HEK293 (cell line): ENCODE measurements at regions not wholly inside any gene's neighbourhood (a gene's known extent, or its start where the extent isn't known, plus 50 kb on each side); places are given as distances from the start of the nearest gene placed in this dataset.

Experiments
- CTCF ChIA-PET: fragments of 350-600 bp; formaldehyde crosslinking; extraction: SDS; loops from one replicate; lab custom pipeline; 2021; ENCODE audit warnings: antibody characterized with exemption; lab: Yijun Ruan, JAX
- POLR2A ChIA-PET: fragments of 300-600 bp; formaldehyde crosslinking; extraction: SDS; loops from one replicate; lab custom pipeline; 2020; ENCODE audit warnings: antibody characterized with exemption, inconsistent platforms; lab: Yijun Ruan, JAX
- H3K27ac ChIP-seq: fragments of 200-500 bp; sonication (Bioruptor generic); 2 replicates; pipeline ENCODE4 v1.5.1; 2014; ENCODE audit warnings: low read depth, low read length, control low read depth, inconsistent platforms; ENCODE audit errors: extremely low read depth
- H3K36me3 ChIP-seq, 2 experiments: fragments of 200-500 bp in 1 of 2; sonication (Bioruptor generic) in 1 of 2; 1 replicate in 1 of 2; 2 replicates in 1 of 2; pipeline ENCODE4 v1.5.1; 2014 to 2017; ENCODE audit warnings: inconsistent platforms in 2 of 2, low read length in 2 of 2; ENCODE audit not compliant: control insufficient read depth in 2 of 2, insufficient read depth in 1 of 2
- H3K4me1 ChIP-seq: fragments of 200-500 bp; sonication (Bioruptor generic); 2 replicates; pipeline ENCODE4 v1.5.1; 2014; ENCODE audit warnings: mild to moderate bottlenecking, low read length, inconsistent platforms; ENCODE audit not compliant: control insufficient read depth, insufficient read depth
- H3K4me3 ChIP-seq: 2 replicates; pipeline ENCODE4 v1.5.1; 2011; ENCODE audit warnings: low read depth, mild to moderate bottlenecking, control low read depth, low read length, moderate library complexity
- H3K9me3 ChIP-seq: fragments of 200-500 bp; sonication (Bioruptor generic); 2 replicates; pipeline ENCODE4 v1.5.1; 2014; ENCODE audit warnings: low read depth, low read length, inconsistent platforms; ENCODE audit not compliant: control insufficient read depth, insufficient read depth
- HOXA7 ChIP-seq: sonication (generic); formaldehyde crosslinking; IDR thresholded peaks from 2 replicates; pipeline ENCODE4 v1.8.1; 2022; ENCODE audit warnings: missing genetic modification reagents, borderline replicate concordance
- INSM2 ChIP-seq: fragments of 450-650 bp; formaldehyde crosslinking; IDR thresholded peaks from 2 replicates; pipeline ENCODE4 v1.5.1; 2016; ENCODE audit warnings: missing biosample characterization, missing genetic modification characterization
- MEIS1 ChIP-seq: sonication (generic); formaldehyde crosslinking; IDR thresholded peaks from 2 replicates; pipeline ENCODE4 v1.8.1; 2022; ENCODE audit warnings: missing genetic modification reagents, mild to moderate bottlenecking, borderline replicate concordance
- SP2 ChIP-seq: fragments of 450-650 bp; formaldehyde crosslinking; IDR thresholded peaks from 2 replicates; pipeline ENCODE4 v1.5.1; 2016; ENCODE audit warnings: missing biosample characterization, missing genetic modification characterization
- TRIM28 ChIP-seq: IDR thresholded peaks from 2 replicates; pipeline ENCODE4 v1.6.1; 2011; ENCODE audit warnings: low read length, control low read depth, borderline replicate concordance
- ZBTB44 ChIP-seq: fragments of 450-650 bp; IDR thresholded peaks from 2 replicates; pipeline ENCODE4 v1.5.1; 2018; ENCODE audit warnings: missing biosample characterization, mild to moderate bottlenecking, missing genetic modification characterization
- ZFHX2 ChIP-seq: fragments of 450-650 bp; formaldehyde crosslinking; conservative IDR thresholded peaks from 2 replicates; pipeline ENCODE4 v1.5.1; 2016; ENCODE audit warnings: missing biosample characterization, missing genetic modification characterization
- ZNF10 ChIP-seq: fragments of 450-650 bp; formaldehyde crosslinking; IDR thresholded peaks from 2 replicates; pipeline ENCODE4 v1.5.1; 2017; ENCODE audit warnings: missing biosample characterization, missing genetic modification characterization
- ZNF184 ChIP-seq: fragments of 450-650 bp; IDR thresholded peaks from 2 replicates; pipeline ENCODE4 v1.5.1; 2018; ENCODE audit warnings: missing biosample characterization, mild to moderate bottlenecking, missing genetic modification characterization
- ZNF311 ChIP-seq: fragments of 450-650 bp; formaldehyde crosslinking; IDR thresholded peaks from 2 replicates; pipeline ENCODE4 v1.5.1; 2017; ENCODE audit warnings: missing biosample characterization, missing genetic modification characterization, borderline replicate concordance
- ZNF416 ChIP-seq: fragments of 450-650 bp; formaldehyde crosslinking; IDR thresholded peaks from 2 replicates; pipeline ENCODE4 v1.5.1; 2016; ENCODE audit warnings: missing biosample characterization, missing genetic modification characterization
- ZNF529 ChIP-seq: fragments of 450-650 bp; formaldehyde crosslinking; IDR thresholded peaks from 2 replicates; pipeline ENCODE4 v1.5.1; 2017; ENCODE audit warnings: missing genetic modification characterization, missing biosample characterization; ENCODE audit not compliant: insufficient replicate concordance
- ZNF561 ChIP-seq: fragments of 450-650 bp; IDR thresholded peaks from 2 replicates; pipeline ENCODE4 v1.5.1; 2018; ENCODE audit warnings: missing biosample characterization, missing genetic modification characterization, borderline replicate concordance
- ZNF621 ChIP-seq: fragments of 450-650 bp; formaldehyde crosslinking; IDR thresholded peaks from 2 replicates; pipeline ENCODE4 v1.5.1; 2017; ENCODE audit warnings: missing biosample characterization, missing genetic modification characterization
- ZSCAN23 ChIP-seq: fragments of 450-650 bp; formaldehyde crosslinking; IDR thresholded peaks from 2 replicates; pipeline ENCODE4 v1.5.1; 2016; ENCODE audit warnings: missing biosample characterization, missing genetic modification characterization
- TF ChIP-seq, protein P1 (sequence below): fragments of 450-650 bp; formaldehyde crosslinking; IDR thresholded peaks from 2 replicates; pipeline ENCODE4 v1.5.1; 2016; ENCODE audit warnings: missing biosample characterization, missing genetic modification characterization, low read depth
- TF ChIP-seq, protein P2 (sequence below): fragments of 450-650 bp; formaldehyde crosslinking; conservative IDR thresholded peaks from 2 replicates; pipeline ENCODE4 v1.5.1; 2016; ENCODE audit warnings: low read depth, missing biosample characterization, missing genetic modification characterization
- TF ChIP-seq, protein P3 (sequence below): fragments of 450-650 bp; formaldehyde crosslinking; IDR thresholded peaks from 2 replicates; pipeline ENCODE4 v1.5.1; 2016; ENCODE audit warnings: missing biosample characterization, missing genetic modification characterization

GRCh38 chr10:37576154-37576553, 281.3 kb downstream of the ZNF248 start:
- no peaks in the 10 kb centered on the region for H3K4me1 ChIP-seq
- H3K9me3 ChIP-seq: no peaks in the 10 kb centered on the region
- no peak overlapping the region for H3K27ac ChIP-seq
- H3K36me3 ChIP-seq: no peaks in the 10 kb centered on the region
- POLR2A ChIA-PET: no interaction called here
- no peak for TF ChIP-seq ZBTB44 (tag by site-specific recombination)
- TF ChIP-seq, protein P1, sequence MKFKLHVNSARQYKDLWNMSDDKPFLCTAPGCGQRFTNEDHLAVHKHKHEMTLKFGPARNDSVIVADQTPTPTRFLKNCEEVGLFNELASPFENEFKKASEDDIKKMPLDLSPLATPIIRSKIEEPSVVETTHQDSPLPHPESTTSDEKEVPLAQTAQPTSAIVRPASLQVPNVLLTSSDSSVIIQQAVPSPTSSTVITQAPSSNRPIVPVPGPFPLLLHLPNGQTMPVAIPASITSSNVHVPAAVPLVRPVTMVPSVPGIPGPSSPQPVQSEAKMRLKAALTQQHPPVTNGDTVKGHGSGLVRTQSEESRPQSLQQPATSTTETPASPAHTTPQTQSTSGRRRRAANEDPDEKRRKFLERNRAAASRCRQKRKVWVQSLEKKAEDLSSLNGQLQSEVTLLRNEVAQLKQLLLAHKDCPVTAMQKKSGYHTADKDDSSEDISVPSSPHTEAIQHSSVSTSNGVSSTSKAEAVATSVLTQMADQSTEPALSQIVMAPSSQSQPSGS: no peak
- CTCF ChIA-PET: no interaction called here
- no peak overlapping the region for H3K4me3 ChIP-seq

- no peak for TF ChIP-seq ZSCAN23 (tag by site-specific recombination)
- no peak for TF ChIP-seq ZNF184 (tag by site-specific recombination)
- TF ChIP-seq, protein P2, sequence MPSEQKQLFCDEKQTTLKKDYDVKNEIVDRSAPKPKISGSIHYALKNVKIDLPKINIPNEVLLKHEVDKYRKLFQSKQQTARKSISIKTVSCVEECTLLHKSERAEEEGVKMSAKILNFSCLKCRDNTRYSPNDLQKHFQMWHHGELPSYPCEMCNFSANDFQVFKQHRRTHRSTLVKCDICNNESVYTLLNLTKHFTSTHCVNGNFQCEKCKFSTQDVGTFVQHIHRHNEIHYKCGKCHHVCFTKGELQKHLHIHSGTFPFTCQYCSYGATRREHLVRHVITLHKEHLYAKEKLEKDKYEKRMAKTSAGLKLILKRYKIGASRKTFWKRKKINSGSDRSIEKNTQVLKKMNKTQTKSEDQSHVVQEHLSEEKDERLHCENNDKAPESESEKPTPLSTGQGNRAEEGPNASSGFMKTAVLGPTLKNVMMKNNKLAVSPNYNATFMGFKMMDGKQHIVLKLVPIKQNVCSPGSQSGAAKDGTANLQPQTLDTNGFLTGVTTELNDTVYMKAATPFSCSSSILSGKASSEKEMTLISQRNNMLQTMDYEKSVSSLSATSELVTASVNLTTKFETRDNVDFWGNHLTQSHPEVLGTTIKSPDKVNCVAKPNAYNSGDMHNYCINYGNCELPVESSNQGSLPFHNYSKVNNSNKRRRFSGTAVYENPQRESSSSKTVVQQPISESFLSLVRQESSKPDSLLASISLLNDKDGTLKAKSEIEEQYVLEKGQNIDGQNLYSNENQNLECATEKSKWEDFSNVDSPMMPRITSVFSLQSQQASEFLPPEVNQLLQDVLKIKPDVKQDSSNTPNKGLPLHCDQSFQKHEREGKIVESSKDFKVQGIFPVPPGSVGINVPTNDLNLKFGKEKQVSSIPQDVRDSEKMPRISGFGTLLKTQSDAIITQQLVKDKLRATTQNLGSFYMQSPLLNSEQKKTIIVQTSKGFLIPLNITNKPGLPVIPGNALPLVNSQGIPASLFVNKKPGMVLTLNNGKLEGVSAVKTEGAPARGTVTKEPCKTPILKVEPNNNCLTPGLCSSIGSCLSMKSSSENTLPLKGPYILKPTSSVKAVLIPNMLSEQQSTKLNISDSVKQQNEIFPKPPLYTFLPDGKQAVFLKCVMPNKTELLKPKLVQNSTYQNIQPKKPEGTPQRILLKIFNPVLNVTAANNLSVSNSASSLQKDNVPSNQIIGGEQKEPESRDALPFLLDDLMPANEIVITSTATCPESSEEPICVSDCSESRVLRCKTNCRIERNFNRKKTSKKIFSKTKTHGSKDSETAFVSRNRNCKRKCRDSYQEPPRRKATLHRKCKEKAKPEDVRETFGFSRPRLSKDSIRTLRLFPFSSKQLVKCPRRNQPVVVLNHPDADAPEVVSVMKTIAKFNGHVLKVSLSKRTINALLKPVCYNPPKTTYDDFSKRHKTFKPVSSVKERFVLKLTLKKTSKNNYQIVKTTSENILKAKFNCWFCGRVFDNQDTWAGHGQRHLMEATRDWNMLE: no peak
- TF ChIP-seq ZNF416 (tag by site-specific recombination): no peak
- TF ChIP-seq ZNF561 (tag by site-specific recombination): no peak
- H3K27ac ChIP-seq: no peak overlapping the region
- H3K4me3 ChIP-seq: no peak overlapping the region
- H3K36me3 ChIP-seq: no peaks in the 10 kb centered on the region
- H3K4me1 ChIP-seq: no peaks in the 10 kb centered on the region
- POLR2A ChIA-PET: no interaction called here
- CTCF ChIA-PET: no interaction called here
- H3K9me3 ChIP-seq: no peaks in the 10 kb centered on the region
These were observed 285.2 kb downstream of the ZNF248 start for GRCh38 chr10:37572206-37572605.

DNA sequence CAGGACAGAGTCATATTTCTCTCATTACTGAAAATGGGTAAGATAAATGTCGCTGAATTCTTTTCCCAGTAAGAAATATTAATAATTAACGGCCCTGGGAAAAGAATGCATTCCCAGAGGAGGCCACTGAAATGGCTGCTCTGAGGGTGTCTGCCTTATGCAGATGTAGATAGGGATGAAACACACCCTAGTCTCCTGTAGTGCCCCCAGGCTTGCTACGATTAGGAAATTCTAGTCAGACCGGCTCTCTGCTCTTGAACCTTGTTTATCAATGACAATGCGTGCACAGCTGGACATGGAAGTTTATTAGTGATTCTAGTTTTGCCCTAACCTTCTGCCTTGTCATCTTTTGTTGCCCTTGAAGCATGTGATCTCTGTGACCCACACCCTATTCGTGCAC, 291.1 kb downstream of the ZNF248 start:
- H3K4me1 ChIP-seq: no peaks in the 10 kb centered on the region
- H3K9me3 ChIP-seq: no peaks in the 10 kb centered on the region
- H3K27ac ChIP-seq: no peak overlapping the region
- no peaks in the 10 kb centered on the region for H3K36me3 ChIP-seq
- ChIA-PET CTCF (no interaction called here), POLR2A (no interaction called here)
- H3K4me3 ChIP-seq: no peak overlapping the region
- TF ChIP-seq ZNF10: no peak
- no peak for TF ChIP-seq INSM2
- no peak for TF ChIP-seq ZNF529 (tag by site-specific recombination)
- TF ChIP-seq HOXA7 (CRISPR knock-in tag): no peak
- TF ChIP-seq ZNF561 (tag by site-specific recombination): no peak
- no peak for TF ChIP-seq SP2 (tag by site-specific recombination)
- no peak for TF ChIP-seq ZFHX2
- no peak for TF ChIP-seq MEIS1
- no peak for TF ChIP-seq ZNF311 (tag by site-specific recombination)
- TF ChIP-seq, protein P3, sequence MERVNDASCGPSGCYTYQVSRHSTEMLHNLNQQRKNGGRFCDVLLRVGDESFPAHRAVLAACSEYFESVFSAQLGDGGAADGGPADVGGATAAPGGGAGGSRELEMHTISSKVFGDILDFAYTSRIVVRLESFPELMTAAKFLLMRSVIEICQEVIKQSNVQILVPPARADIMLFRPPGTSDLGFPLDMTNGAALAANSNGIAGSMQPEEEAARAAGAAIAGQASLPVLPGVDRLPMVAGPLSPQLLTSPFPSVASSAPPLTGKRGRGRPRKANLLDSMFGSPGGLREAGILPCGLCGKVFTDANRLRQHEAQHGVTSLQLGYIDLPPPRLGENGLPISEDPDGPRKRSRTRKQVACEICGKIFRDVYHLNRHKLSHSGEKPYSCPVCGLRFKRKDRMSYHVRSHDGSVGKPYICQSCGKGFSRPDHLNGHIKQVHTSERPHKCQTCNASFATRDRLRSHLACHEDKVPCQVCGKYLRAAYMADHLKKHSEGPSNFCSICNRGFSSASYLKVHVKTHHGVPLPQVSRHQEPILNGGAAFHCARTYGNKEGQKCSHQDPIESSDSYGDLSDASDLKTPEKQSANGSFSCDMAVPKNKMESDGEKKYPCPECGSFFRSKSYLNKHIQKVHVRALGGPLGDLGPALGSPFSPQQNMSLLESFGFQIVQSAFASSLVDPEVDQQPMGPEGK (tag by site-specific recombination): no peak
- TF ChIP-seq TRIM28: no peak
- no peak for TF ChIP-seq ZNF621 (tag by site-specific recombination)
